GM19463 (cell line): ENCODE measurements at regions not wholly inside any gene's neighbourhood (a gene's known extent, or its start where the extent isn't known, plus 50 kb on each side); places are given as distances from the start of the nearest gene placed in this dataset.
A peak's percentile ranks its signal among the peaks of the same experiment; 100 is the strongest.

Experiments
- ATAC-seq: cut with Tn5 transposase; IDR thresholded peaks from one replicate; pipeline ENCODE4 v1.9.1; 2021; ENCODE audit warnings: mild to moderate bottlenecking, moderate library complexity; ENCODE audit not compliant: unreplicated experiment

DNA sequence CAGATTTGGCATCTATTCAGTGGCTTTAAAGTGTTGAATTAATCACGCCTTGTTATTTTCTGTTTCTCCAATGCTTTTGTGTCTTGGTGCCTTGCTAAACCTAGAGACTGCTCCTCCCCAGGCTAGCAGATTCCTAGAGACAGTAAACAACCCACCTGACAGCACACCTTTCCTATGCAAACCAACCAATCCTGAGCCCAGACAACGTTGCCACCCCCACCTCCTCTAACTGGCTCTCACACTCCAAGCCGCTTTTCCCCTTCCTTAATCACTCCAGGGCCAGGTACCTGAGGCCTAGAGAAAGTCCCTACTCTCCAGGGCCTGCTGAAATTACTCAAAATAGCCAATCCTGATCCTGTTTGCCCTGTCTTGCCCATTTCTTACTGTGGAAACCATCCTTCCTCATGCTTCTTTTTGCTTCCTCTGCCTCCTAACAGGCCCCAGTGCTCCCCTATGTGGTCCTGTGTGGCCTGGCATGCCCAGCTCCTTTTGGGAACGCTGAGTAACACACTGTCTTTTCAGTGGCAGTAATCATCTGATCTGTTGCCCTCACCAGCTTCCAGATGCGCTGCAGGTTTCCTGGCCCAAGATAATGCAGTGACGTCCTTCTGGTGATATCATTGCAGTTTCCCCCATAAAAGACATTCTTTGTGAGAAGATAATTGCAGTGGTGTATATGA is 53.4 kb downstream of the GAS1 start:
- no peak for ATAC-seq

DNA sequence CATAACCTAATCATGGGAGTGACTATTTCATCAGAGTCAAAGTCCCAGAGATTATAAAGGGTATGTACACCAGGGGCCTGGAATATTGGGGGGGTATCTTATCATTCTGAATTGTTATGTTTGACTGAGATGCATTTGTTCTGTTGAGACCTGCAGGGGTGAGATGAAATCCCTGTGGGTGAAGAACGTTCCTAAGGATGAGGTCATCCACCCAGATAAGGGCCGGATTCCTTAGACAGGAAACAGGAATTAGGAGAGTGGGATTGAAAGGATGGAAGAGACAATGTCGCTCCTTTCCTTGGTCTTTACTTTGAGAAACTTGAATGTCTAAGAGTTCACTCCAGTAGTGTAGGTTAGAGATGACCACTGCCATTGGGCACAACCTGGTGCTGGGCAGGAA is 54.7 kb downstream of the GAS1 start:
- ATAC-seq, result no peak

DNA sequence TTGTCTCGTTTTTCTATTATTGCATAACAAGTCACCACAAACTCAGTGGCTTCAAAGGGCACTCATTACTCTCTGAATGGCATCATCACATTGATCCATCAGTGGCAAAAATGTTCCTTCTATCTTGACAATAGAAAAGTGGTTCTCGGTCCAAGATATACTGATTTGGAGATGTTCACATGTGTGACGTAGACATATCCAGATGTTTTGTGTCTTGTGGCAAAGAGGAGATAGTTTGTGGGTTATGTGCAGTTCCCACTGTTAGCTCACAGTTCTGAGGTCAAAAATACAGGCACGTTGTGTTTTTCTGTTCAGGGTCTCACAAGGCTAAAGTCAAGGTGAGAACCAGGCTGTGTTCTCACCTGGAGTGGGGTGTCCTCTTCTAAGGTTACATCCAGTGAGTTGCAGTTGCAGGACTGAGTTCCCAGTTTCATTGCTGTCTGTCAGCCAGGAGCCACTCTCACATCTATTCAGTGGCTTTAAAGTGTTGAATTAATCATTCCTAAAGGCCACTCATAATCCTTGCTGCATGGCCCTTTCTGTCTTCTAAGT is 55.3 kb downstream of the GAS1 start:
- no peak for ATAC-seq

DNA sequence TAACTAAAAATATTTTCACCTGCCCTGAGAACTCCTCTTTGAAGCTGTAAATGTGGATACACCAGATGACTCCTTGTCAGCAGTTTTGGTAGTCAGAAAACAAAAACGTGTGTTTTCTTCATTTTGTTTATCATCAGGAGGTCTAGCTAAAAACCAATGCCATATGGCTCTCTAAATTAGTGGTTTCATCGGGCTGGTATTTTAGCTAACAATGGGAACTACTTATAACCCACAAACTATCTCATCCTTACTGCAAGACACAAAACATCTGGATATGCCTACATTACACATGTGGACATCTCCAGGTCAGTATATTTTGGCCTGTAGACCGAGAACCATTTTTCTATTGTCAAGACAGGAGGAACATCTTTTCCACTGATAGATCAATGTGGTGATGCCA is 56.2 kb downstream of the GAS1 start:
- ATAC-seq, result no peak

DNA sequence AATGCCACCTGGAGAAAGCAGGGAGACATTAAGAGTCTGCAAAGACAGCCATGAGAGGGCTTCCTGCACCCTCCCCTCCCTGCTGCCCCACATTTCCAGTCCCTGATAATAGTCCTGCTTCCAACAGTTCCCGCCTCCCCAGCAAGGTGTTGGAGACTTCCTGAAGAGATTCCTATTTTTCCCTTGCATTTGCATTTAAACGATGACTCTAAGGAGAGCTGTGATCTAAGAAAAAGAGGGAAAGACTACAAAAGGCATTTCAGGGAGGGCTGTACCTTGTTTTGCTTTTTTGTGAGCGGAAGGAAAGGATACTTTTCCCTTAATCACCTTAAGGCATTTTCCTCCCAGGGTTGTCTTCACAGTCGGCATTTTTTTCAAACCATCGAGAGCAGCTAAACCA is 62.1 kb downstream of the GAS1 start:
- no peak for ATAC-seq

DNA sequence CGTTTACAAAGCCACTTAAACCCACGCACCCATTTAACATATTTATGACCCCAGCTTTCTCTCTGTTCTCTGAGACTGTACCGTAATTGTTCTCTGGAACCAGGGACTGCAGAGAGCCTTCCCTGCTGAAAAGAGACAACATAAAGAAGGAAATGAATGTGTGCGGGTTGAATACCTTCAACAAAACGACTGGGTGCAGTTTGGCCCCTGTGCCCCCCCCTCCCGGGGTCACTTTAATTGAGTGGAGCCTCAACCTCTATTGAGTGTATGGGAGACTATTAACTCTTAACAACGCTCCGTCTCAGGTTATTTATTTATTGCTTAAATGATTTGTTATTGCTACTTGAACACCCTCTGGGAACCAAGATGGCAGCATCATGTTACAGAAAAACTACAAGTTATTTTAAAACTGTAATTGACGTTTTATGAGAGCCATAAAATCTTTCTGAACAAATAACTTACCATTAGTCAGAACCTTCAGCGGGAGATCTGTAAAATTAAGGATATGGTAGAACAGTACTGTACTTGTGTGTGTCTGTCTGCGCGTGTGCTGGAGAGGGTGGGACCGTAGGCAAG is 70.6 kb downstream of the GAS1 start:
- no peak for ATAC-seq

DNA sequence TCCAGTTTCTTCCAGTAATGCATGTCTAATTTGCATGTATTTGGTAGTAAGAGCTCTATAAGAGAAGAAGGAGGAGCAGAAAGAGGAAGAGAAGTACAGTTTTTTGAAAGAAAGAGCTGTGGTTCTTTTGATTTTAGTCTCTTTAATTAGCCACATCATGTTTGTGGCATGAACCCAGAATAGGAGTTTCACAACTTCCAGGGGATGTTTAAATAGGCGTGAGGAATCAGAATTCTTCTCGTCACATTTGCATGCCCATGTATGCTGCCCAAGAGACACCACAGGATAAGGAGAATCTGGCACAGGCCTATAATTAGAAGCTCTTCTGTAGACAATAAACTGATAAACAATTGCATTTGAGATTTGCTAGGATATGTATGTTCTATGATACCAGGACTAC is 78.7 kb downstream of the GAS1 start:
- no peak for ATAC-seq

DNA sequence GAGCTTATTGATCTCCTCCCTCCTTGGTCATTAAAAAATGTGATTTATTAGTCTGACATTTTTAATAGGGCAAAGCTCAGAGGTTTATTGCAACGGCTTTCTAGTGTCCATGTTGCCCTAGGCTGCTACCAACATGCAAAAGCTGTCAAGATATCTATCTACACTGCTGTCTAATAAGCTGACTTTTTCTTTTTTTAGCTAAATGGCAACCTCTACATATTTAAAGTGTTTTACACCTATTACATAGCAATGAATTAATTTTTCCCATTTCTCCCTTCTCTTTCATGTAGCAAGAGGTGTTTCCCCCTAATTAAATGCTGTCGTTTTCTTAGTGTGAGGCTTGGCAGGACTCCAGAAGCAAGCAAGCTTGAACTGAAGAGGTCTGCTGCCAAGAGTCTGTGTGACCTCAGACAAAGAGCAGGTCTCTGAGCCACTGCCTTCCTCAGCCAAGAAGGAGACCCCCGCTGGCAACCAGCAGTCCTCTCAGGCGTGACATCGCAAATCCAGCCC is 79.4 kb downstream of the GAS1 start:
- no peak for ATAC-seq

DNA sequence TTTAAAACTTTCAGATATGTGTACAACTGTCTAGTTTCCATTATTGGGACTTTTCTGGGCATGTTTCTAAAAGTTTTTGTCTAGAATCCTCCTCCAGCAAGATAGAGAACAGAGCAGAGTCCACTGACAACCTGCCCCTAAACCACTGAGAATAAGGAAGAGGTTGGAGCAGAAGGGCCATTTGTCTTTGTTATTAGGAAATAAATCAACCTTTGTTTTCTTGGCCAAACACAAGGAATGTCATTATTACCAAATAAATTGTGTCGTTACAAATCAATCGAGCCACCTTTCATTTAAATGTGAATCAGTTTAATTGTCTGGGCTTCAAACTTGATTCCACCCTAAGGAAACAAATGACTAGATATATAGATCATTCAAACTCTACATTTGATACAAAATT is 81.4 kb downstream of the GAS1 start:
- ATAC-seq, result no peak

DNA sequence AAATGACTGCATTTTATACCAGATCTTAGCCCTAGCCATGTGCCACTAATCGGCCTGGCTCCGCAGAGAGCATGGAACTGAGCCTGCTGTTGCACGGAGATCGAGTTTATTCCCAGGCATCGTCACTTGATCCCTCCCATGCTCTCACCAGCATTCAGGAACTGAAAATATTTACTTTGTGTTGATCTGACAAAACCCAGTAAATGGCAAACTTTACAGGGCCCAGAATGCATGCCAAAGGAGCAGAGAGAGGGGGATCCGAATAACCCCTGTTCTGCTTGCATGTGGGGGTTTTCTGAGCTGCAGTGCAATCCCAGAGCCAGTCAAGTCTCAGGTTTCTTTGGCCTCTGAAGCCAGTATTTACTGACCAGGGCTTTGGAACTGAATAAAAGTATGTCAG is 87.3 kb downstream of the GAS1 start:
- no peak for ATAC-seq

DNA sequence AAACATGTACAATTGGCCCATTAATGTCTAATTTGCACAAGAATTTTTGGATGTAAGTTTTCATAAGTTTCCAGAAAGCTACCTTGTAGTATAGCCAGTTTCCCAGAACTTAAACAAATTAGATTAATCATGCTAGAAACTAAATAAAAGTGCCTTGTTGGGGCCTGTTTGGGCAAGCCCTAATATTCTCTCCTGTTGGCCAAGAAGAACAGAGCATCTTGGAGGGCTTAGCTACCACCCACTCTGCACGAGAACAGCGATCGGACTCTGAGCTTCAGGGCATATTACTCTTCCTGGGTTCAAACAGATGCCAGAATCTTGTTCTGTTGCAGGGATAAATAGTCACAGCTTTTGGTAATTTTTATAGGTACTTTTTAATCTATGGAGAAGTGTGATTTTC is 88.2 kb downstream of the GAS1 start:
- no peak for ATAC-seq

DNA sequence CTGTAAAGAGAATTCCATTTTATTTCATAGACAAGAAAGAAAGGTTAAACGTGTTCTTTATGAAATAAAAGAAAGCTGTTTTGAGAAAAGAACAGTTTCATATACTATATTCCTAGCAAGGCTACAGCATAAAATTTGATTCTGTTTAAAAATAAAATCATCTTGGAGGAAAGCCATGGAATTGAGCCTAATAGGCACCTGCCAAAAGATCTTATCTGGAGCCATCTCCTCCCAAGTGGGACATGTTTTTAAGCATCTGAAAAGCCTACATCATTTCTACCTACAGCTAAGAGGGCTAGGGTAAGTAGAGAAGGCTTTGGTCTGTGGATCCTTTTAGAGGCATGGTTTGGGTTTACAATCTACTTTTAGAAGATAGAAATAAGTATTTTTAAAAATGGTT is 89.3 kb downstream of the GAS1 start:
- no peak for ATAC-seq

DNA sequence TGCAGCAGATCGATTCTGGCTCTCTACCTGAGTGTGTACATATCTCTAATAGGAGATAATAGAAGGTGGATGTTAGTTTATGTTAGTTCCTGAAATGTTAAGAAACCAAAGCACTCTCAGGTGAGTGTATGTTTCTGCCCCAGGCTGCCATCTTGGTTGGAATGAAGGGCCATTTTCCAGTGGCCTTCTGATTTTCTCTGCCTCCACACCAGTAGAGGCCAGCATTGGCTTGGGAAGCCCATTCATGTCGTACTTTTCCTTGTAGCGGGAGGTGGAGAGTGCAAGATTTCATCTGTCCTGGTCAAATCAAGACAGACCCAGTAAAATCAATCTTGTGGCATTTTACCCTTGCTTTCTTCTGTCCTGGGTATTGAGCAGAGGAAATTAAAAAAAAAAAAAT is 91.0 kb downstream of the GAS1 start:
- no peak for ATAC-seq

DNA sequence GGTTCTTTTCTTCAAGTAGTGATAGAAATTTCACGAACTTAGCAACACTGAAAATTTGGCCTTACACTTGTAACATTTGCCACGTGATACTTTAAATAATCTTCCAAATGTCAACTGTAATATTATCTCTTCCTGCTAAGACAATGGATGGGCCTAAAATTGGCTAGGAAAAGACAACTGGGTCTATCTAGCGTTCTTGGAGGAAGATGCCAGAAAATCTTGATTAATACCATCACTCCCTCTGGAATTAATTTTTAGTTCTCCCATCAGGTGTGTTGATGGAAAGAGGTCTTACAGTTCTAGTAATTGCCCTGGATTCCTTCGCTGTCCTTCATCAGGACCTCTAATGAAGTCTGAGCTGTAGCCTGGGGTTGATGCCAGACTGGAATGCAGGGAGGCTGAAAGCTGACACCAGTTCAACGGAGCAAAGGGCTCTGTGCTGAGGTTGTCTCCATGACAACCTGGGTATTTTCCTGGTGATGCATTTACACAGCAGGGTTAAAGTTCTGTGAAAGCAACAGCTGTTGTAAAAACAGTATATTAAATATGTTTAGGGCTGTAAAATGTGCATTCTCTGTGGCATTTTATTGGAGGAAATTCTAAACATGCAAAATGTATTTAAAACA is 92.3 kb downstream of the GAS1 start:
- ATAC-seq, result no peak

DNA sequence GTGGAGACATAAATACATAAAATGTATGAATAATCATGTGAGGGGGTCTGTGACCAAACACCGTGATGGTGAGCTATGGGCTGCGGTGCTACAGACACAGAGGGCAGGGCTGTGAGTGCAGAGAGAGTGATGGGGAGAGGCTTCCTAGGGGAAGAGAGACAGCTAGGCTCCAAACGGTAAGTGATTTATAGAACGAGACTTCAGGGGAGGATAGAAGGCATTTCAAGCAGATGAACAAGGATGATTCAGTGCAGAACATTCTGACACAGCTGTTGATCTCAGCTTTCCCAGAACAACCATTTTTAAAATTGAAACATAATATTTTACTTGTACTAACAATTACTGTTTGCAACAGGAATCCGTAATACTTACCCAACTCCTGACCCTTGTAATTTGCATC is 100.7 kb downstream of the GAS1 start:
- no peak for ATAC-seq

DNA sequence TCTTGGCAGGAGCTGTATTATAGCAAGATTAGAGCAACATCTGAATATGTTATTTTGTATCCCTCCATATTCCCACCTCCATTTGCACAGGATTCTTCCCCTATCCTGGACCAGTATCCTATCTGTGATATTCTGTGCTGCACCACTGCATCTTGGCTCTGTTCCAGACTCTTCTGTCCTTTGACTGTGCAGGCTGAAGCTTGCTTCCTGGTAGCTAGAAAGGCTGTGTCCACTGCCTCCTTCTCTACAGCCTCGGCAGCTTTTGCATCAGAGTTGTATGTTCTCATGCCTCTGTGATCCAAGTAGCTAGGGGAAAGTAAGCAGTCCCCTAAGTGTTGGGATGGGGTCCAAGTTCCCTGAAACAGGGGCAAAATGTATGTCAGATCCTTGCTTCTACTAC is 104.1 kb downstream of the GAS1 start:
- ATAC-seq, result no peak

DNA sequence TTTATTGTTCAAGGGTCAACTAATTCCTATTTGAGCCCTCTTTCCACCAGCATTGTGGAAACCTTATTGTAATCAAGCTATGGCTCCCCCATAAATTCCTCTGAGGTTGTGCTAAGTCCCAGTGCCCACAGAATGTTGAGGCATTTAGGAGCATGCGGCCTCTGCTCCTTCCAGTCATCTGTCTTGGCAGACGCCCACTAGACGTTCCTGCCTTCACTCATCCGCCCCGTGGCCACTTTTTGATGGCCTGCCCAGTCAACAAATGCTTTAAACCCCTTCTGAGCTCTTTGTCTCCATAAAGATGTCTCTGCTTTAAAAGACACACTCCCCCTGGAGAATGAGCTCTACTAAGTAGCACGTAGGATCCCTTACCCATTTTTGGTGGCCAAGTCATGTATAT is 104.7 kb downstream of the GAS1 start:
- ATAC-seq, result no peak

DNA sequence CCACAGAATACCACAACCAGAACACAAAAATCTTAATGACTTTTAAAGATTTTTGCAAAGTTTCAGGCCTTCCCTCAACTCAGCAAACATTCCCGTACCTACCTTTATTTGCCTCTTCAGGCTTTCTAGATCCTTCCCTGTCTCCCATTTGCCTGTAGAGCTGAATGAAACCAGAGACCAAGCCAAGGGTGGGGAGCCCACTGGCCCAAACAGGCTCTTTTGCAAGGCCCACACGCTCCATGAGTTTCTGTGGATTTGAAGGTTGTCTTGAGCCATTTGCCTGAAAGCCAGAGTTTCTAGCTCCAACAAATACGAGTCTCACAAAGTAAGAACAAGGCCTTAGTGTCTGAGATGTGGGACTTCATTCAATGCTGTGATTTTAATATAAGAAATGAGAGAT is 107.8 kb downstream of the GAS1 start:
- no peak for ATAC-seq

DNA sequence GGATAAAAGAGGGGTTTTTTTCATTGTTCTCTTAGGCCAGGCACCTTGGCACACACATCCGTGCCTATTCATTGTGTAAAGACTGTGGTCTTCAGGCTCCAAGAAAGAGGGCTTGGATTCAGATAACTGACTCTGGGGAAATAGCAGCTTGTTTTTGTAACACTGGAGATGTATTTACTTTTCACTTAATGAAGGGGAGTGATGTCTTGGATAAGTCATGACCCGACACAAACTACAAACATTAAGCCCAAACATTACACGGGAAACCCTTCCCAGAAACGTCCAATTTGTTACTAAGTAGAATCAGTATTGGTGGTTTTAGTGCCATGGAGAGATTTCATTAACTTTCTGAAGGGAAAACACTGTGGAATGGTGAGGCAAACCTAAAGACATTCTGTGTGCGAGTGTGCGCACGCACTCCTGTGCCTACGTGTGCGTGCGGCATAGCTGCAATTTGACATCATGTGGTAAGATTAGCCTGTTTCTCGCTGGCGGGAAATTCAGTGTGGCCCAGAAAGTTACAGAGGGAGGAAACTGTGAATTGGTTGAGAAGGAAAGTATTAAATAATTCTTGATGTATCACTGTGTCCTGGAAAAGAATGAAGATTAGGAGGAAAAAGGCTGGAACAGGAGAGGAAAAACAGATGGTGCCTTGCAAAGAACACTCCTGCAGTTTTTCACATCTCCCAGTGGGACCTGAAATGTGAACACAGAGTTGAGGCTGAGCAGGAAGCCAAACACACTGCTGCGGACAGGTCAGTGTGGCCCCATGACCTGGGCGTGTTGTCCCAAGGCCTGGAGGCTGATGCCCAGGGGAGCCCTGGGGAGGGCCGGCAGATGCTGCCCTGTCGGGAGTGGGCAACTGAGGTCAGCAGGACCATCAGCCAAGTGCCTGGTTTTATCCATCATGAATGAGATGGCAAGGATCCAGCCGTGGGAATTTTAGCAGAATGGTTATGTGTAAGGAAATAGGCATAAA is 108.5 kb downstream of the GAS1 start:
- no peak for ATAC-seq

DNA sequence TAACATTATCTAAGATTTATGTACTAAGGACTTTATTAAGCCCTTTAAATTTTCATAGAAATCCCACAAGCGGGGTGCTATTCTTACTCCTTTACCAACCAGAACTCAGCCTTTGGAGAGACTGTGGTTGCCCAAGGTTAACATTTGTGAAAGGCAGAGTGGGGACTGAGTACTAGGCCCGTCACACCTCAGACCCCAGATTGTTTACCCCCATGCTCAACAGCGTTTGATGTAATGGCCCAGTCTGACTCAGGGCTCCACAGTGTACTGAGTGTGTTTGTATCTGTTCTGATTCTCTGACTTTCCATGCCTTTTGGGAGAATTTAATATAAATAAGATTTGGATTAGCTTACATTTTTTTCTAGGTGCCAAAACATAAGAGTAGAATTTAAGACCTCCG is 110.0 kb downstream of the GAS1 start:
- ATAC-seq, result no peak

DNA sequence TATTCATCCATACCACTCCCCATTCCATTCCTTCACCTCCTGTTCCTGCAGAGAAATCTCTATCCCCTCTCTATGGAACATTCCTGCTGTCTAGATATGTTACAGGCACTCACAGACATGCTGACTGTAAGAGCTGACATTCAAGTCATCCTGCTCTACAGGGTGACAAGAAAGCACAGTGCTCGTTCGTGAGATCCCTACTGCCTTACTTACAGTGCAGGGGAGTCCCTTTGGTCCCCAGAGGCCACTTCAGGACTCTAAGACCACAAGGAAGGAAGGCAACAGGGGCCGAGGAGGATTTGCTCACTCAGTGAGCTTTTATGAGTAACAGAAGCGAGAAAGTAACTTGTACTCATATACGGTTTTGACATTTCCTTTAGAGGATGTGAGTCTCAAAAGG is 110.5 kb downstream of the GAS1 start:
- ATAC-seq, result peak; percentile 95
